SU-DHL-6 (cell line): ENCODE measurements at regions not wholly inside any gene's neighbourhood (a gene's known extent, or its start where the extent isn't known, plus 50 kb on each side); places are given as distances from the start of the nearest gene placed in this dataset.

Experiments
- EZH2phosphoT487 ChIP-seq: fragments of 200-600 bp; sonication (generic), shearing (Covaris generic); conservative IDR thresholded peaks from 2 replicates; pipeline ENCODE4 v1.6.1; 2018; ENCODE audit warnings: mild to moderate bottlenecking, antibody characterized with exemption, low read length, moderate library complexity, mixed read lengths
- TF ChIP-seq, protein P1 (sequence below): fragments of 200-600 bp; sonication (generic); IDR thresholded peaks from one replicate; pipeline ENCODE4 v1.5.1; 2017; ENCODE audit warnings: antibody characterized with exemption, mild to moderate bottlenecking, low read length, moderate library complexity; ENCODE audit not compliant: insufficient read depth, poor library complexity, severe bottlenecking

DNA sequence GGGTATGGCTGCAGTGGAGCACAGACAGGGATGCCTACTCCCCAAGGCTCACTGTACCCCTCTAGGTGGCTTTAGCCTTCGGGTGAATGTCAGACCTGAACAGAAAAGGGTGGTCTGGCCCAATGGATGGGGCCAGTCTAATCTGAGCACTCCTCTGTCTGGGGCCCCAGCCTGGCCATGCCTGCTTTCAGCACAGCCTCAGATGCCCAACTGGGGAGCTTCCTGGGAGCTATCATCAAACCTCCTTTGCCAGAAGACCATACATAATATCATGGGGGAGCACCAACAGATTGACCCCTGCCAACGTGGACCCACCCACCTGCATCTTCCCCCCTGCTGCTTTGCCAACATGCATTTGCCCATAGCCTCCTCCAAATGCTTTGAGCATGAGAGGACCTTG lies 454.1 kb upstream of the KHDRBS2 start:
- TF ChIP-seq, protein P1, sequence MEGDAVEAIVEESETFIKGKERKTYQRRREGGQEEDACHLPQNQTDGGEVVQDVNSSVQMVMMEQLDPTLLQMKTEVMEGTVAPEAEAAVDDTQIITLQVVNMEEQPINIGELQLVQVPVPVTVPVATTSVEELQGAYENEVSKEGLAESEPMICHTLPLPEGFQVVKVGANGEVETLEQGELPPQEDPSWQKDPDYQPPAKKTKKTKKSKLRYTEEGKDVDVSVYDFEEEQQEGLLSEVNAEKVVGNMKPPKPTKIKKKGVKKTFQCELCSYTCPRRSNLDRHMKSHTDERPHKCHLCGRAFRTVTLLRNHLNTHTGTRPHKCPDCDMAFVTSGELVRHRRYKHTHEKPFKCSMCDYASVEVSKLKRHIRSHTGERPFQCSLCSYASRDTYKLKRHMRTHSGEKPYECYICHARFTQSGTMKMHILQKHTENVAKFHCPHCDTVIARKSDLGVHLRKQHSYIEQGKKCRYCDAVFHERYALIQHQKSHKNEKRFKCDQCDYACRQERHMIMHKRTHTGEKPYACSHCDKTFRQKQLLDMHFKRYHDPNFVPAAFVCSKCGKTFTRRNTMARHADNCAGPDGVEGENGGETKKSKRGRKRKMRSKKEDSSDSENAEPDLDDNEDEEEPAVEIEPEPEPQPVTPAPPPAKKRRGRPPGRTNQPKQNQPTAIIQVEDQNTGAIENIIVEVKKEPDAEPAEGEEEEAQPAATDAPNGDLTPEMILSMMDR, result no peak
- no peak for TF ChIP-seq EZH2phosphoT487
